Non-pigmented ciliary epithelial cell (primary cell): ENCODE measurements at regions not wholly inside any gene's neighbourhood (a gene's known extent, or its start where the extent isn't known, plus 50 kb on each side); places are given as distances from the start of the nearest gene placed in this dataset.

Experiments used
- DNase-seq: peaks from one replicate; pipeline ENCODE4 v3.0.0-alpha.2; 2010; ENCODE audit warnings: low read depth

DNA sequence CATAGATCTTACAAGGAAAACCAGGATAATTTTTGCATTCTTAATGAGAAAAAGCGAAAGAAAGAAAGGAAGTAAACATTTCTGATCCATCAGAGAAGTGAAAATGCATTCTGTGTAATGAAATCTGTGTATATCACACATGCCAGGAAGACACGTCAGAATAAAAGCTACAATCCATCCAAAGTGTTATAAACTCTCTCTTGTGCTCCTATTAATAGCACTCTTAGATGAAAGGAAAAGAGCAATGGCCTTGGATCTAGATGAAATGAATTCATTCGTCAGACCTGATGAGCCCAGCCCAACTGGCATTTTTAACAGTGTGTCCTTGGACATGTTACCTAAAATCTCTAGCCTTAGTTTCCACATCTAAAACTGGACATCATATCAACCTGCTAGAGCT, 885.5 kb downstream of the CDH11 start:
- no peak for DNase-seq

DNA sequence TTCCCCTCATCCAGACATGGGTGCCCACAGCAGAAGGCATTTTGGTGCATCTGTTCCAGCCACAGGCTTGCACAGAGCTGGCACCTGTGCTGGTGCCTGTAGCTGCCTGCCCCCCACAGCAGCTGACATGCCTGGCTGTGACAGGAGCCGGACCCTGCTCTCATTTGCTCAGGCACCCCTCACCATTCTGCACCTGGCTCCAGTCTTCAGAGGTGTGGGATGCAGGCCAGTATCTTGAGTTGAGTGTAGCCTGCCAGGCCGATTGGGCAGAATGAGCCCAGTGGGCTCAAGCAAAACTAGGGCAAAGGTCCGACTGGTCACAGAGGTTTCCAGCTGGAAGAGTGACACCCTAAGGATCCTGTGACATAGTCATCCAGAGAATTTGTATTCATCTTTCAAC, 887.7 kb downstream of the CDH11 start:
- no peak for DNase-seq

DNA sequence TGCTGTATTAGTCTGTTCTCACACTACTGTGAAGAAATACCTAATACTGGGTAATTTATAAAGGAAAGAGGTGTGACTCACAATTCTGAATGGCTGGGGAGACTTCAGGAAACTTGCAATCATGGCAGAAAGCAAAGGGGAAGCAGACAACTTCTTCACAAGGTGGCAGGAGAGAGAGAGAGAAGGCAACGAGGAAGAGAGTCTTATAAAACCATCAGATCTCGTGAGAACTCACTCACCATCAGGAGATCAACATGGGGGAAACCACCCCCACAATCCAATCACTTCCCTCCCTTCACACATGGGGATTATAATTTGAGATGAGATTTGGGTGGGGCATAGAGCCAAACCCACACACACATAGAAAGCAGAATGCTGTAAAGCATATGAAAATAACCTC, 896.2 kb downstream of the CDH11 start:
- no peak for DNase-seq

DNA sequence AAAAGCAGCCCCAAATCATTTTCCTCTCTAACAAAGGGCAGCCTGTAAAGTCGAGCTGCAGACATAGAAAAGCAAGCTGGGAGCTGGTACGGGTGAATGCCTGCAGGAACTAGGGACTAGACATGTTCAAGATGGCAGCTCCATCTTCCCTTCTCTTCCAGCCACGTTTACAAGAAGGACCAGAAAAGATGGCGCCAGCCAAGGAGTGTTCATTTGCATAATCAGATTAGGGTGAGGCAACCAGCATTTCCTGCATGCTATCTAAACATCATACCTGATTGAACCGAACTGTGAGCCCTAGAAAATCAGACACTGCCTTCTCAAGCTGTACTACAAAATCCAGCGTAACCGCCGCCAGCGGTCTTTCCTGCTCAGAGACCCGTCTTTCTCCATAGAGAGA, 896.8 kb downstream of the CDH11 start:
- DNase-seq: no peak

DNA sequence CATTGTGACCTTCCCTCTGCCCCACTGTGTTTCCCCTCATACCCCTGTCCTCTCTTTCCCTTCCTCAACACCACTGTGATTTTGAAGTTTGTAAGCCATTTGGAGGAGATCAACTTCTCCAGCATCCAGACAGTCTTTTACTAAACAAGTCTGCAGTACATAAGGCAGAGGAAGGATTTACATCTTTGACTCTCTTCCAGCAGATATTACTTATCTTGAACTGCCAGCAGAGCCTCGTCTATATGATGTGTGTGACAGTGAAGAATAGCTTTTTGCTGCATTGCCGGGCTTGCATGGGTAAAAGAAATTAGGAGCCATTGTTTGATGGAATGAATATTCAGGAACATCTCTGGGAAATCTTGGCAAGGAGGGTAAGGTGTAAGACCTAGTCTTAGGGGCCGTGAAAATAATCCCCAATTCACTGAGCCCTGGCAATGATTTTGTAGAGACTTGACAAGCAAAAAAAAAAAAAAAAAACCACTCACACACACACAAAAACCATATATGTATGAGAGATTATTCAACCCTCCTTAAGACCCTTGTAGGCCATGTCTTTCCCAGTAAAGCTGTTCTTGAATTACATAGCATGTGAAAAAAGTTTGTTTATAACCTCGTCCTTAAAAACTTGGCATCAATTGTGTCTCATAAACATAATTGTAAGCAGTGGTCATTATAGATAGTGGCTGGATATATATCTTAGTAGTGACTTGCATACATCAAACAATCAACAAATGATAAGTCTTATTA, 903.9 kb downstream of the CDH11 start:
- no peak for DNase-seq

DNA sequence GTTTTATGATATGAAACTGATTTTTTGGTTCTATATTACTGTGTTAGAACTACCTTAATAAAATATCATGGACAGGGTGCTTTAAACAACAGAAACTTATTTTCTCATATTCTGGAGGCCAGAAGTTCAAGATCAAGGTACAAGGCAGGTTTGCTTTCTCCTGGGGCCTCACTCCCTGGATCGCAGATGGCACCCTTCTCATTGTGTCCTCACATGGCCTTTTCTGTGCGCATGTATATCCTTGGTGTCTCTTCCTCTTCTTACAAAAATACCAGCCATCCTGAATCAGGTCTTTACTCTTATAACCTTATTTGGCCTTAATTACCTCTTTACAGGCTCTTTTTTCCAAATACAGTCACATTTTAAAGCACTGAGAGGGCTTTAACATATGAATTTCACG, 906.1 kb downstream of the CDH11 start:
- no peak for DNase-seq

DNA sequence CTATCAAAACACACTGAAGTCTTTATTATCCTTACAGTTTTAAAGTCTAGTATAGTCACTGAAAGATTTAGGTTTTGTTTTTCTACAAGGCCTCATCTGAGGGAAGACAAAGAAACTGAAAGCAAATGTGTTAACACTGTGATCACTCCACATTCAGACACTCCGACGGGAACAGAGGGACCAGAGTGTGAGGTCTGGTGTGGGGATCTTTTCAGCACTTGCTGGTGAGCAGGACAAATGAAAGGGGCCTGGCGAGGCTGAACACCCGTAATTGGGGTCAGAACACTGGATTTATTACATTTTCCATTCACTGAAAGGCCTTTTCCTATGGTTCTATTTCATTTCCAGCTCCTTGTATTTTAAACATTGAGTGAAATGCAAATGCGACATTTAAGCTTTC, 910.5 kb downstream of the CDH11 start:
- no peak for DNase-seq

DNA sequence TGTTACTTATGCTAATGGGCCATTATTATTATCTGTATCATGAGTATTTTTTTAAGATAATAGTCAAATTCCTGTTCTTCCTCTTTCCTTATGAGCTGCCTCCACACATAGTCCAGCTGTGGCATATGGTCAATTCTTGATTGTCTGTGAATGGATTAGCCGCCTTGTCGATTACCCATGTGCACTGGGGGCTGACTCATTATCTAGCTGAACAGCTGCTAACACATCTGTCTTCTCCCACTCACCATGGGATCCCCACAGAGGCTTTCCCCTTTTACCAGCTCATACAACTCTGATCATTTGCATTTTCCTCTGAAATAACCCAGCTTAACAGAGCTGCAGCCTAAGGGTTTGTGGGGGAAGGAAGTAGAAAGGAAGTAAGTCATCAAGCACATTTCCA, 915.0 kb downstream of the CDH11 start:
- no peak for DNase-seq

DNA sequence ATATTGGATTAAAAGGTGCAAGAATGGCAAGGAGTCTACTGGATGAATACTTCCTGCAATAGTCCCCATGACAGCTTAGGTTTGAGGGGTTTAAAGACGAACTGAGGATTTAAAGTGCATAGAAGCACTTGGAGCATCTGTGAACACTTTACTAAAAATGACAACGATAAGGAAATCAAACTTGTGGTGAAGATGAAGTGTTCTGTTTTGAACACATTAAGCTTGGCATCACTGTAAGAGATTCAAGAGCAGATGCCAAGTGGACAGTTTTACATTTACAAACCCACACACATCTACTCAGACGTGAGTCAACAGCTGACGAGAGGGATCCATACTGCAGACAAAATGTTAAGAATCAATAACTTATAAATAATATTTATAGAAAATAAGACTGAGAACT, 918.7 kb downstream of the CDH11 start:
- DNase-seq: no peak

DNA sequence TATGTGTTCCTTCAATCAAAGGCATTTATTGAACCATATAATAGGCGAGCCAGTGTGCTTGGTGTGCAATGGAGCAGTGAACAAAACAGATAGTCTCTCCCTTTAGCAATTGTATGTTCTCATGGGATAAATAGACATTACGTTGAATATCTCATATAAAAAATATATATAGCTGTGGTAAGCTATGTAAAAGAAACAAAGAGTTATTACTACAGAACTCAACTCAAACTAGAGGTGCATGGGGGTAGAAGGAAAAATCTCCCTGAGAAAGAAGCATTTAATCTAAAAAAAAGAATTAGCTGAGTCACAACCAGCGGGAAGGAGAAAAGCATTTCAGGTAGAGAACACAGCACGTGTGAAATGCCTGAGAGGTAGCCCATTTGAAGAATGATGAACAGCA, 919.3 kb downstream of the CDH11 start:
- DNase-seq: no peak

DNA sequence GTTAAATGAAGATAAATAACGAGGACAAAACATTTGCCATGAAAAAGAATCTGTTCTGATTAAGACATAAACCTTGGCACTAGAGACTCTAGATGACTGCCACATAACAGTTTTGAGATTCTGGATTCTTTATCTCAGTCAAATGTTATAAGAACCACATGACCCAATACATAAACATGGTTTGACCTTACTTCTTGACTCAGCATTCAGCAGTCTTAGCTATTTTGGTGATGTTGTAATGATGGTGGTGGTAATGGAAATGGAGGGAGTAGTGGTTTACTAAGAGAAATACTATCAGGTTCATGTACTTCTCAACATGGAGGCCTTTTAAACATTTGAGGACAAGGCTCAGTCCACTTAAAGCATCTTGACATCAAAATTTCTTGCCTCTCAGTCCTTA, 925.4 kb downstream of the CDH11 start:
- peak; percentile 36 for DNase-seq

DNA sequence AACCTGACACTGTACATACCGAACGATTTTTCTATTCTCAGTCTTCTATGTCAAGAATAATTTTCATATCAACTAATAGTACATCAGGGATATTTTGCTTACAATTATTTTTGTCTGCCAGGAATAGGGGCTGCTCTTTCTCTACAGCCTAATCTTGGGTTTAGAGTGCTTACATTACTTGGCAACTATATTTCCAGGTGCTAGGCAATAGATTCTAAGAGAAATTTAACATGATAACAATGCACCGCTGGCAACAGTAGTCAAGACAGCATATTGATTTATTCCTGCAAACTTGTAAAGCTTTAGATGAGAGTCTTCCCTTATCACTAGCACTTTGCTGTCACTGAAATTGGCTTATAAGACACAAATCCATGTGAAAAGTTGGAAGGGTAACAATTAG, 935.9 kb downstream of the CDH11 start:
- no peak for DNase-seq

DNA sequence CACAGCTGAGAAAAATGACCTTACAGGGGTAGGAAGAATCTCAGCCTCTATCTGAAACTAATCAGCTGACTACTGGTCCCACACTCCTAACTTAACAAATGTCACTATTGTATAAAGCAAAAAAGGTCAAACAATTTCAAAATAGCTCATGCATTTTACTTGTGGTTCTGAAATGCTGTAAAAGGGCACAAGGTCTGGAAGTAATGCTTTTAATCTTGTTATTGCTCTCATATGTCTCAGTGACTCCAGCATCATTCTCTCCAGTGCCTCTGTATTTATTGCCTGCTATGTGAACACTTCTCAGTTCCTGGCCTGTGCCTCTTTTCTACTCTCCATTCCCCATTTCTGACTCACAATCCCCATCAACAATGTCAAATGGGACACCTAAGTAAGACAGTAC, 937.7 kb downstream of the CDH11 start:
- no peak for DNase-seq

DNA sequence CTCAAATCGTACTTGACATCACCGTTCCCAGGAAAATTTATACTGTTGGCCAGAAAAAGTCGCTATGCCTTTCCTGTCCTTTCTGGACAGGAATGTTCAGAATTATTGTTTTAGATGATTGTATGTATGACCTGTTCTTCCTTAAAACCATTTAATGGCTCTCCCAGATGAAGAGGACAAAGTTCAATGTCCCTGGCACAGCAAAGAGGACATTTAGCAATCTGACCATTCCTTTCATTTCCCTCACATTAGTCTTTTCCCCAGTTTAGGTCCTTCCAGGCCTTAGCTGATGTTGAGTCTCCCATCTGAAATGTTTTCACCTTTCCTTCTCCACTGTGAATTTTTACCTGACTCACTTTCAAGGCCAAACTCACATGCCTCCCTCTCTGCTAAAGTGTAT, 938.9 kb downstream of the CDH11 start:
- DNase-seq: no peak

DNA sequence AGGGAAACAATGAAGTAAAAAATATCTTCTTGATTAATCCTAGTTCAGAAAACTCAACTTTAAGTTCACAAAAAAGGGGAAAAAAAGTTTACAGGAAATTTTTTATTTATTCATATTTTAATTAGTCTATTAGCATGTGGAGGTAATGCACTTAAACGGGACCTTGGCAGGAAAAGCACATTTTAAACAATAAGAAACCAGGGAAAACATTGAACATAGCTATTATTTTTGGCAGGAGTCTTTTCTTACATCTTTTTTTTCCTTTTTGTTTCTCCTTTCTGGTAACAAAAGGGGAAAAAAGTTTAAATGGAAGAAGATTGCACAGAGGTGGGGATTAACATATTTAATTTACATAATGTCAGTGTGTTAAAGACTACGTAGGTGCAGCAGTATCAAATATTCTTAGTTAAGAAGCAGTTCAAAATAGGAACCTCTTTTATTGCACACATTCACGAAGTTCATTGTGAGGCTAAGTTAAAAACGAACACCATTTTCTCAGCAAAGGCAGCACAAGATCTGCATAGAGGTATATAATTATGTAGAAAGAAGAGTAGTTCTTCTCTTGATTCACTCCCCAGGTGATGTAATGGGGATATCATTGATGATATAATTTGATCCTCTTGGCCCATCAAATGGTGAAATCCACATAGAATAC, 940.5 kb downstream of the CDH11 start:
- DNase-seq: no peak

DNA sequence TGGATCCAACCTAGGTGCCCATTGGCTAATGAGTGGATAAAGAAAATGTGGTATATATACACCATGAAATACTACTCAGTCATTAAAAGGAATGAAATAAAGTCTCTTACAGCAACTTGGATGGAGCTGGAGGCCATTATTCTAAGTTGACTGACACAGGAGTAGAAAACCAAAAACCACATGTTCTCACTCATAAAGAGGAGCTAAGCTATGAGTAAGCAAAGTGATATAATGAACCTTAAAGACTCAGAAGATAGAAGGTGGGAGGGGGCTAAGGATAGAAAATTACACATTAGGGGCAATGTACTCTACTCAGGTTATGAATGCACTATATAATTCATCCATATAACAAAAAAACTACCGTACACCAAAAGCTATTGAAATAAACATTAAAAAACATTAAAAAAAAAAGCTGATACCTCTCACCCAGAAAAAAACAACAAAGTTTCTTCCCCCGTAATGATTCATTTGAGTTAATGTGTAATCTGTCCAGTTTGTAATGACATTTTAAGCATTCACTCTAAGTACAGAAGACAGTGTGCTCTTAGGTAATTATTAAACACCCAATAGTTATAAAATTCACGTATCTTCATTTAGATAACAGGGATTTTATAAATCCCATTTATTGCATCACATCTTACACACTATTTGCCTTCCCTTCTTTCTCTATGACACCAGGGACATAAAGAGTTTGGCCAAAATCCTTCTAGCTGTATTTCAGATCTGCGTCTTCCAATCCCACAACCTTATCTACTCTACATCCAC, 941.5 kb downstream of the CDH11 start:
- DNase-seq: no peak

DNA sequence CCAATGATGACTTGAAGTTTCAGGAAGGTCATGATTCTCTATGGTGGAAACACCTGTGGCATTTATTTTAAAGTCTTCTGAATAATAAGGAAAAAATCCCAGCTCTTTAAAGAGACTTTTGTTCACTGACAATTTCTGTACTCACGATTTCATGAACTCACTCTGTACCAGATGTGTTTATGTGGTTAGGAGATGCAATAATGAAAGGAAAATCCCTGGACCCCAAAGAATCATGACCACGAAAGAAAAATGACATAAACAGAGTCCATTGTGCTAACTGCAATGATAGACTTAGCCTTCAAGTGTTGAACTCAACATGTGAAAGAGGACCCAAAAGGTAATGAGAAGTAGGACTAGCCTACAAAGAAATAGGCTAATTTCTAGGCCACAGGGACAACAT, 947.5 kb downstream of the CDH11 start:
- no peak for DNase-seq

DNA sequence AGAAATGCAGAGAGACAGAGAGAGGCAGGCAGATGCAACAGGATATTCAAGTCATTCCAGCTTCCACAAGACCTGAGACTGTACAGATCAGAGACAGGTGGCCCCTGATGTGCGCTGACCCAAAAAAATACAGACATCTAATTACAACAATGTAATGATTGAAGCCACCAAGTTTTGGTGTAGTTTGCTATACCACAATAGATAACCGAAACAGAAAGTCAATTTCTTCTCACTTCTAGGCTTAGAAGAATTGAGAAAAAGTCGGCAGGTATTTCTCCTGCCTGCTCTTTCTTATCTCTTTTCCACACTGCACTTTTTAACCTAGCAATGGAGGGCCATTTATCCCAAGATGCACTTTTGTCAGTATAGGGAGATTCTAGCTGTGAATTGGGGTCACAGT, 949.2 kb downstream of the CDH11 start:
- no peak for DNase-seq

DNA sequence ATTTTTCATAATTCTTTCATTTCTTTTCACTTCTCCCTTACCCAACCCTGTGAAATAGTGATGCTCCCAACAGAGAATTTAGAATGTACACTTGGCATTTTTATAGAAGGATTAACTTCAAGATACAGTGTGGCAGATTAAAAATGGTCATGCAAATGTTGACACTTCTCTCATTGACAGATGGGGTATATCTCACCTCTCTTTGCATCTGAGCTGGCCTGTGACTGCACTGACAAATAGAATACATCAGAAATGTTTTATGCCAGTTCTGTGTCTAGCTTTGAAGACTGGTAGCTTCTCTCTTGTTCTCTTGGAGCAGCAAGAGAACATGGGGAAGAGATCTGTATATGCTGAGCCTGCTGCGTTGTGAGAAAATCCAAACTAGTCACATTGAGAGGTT, 949.6 kb downstream of the CDH11 start:
- no peak for DNase-seq

DNA sequence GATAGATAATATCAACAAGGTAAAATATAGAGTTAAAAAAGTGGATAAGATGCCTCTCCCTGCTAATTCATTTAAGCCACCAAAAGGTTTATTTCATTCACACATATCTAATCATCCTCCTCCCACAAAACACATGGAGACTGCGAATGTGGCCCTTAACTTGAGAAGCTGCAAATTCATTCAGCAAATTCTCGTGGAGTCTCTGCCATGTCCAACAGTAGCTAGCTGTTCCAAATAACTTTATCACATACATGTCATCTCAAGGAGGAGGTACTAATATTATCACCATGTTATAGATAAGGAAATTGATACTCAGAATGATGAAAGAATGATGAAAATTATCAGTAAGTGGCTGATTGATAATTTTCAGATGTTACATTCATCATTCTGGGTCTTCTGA, 950.2 kb downstream of the CDH11 start:
- no peak for DNase-seq

DNA sequence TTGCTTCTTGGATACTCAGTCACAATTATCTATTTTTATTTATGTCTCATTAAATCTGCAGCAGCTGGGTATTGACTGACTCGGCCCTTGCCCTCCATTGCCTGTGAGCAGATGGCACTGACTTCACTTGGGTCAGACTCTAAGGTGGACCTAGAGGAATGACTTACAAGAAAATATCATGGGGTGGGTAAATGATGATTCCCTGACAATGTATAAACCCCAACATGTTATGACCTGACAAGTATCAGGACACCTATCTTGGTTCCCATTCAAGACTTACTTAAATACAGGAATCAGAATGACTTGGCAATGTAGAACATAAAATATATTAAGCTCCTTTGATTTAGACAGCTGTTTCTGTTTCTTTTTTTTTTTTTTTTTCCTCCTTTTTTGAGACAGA, 953.5 kb downstream of the CDH11 start:
- DNase-seq: no peak

DNA sequence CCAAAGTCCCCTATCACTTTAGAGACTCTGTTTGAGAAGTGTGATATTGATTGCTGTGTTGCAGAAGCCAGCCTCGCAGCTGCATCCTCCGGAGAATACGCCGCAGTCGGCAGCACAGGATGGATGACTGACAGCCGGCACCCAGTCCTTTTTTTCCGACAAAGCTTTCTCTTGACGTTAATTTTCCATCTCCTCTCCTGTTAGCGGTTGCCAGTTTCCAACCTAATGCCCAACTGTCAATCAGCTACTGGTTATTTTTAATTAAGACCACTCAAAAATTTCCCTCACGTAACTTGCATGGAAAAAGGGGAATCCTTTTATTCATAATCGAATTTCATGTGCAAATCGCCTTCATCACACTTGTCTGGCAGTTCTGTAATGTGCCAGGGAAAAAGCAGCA, 953.9 kb downstream of the CDH11 start:
- no peak for DNase-seq

DNA sequence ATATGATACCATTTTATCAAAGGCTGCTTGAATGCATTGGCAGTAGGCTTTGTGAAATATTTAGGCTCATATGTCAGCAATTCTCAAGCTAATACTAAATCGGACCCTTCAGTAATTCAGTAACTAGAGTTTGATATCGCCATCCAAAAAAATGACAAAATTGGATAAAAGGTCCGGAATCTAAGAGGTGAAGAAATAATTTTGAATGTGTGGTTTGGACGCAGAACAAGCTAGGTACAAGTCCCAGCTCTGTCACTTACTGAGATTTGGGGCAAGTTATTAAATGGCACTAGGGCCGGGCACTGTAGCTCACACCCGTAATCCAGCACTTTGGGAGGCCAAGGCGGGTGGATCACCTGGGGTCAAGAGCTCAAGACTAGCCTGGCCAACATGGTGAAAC, 956.5 kb downstream of the CDH11 start:
- no peak for DNase-seq
